HEK293 (cell line): ENCODE measurements at regions not wholly inside any gene's neighbourhood (a gene's known extent, or its start where the extent isn't known, plus 50 kb on each side); places are given as distances from the start of the nearest gene placed in this dataset.

ENCODE experiments used
- CTCF ChIP-seq: fragments of 450-650 bp; formaldehyde crosslinking; IDR thresholded peaks from 2 replicates; pipeline ENCODE4 v1.5.1; 2016; ENCODE audit warnings: missing biosample characterization, missing genetic modification characterization
- MYNN ChIP-seq: fragments of 450-650 bp; formaldehyde crosslinking; IDR thresholded peaks from 2 replicates; pipeline ENCODE4 v1.5.1; 2016; ENCODE audit warnings: missing biosample characterization, missing genetic modification characterization, borderline replicate concordance
- ZNF133 ChIP-seq: fragments of 450-650 bp; formaldehyde crosslinking; IDR thresholded peaks from 2 replicates; pipeline ENCODE4 v1.5.1; 2016; ENCODE audit warnings: missing biosample characterization, missing genetic modification characterization
- ZNF513 ChIP-seq: fragments of 450-650 bp; IDR thresholded peaks from 2 replicates; pipeline ENCODE4 v1.5.1; 2018; ENCODE audit warnings: missing biosample characterization, missing genetic modification characterization

- TF ChIP-seq MYNN (no peak), ZNF513 (tag by site-specific recombination) (no peak), ZNF133 (tag by site-specific recombination) (no peak), CTCF (tag by site-specific recombination) (no peak)
These were observed 100.6 kb downstream of the ENGASE start for GRCh38 chr17:79174905-79175856.
